GM12874 (cell line): ENCODE measurements at regions not wholly inside any gene's neighbourhood (a gene's known extent, or its start where the extent isn't known, plus 50 kb on each side); places are given as distances from the start of the nearest gene placed in this dataset.

Source experiments
- TF ChIP-seq, protein P1 (sequence below): IDR thresholded peaks from 2 replicates; pipeline ENCODE4 v1.5.1; 2011; ENCODE audit warnings: low read depth, mild to moderate bottlenecking, control low read depth, low read length, moderate library complexity; ENCODE audit not compliant: insufficient read depth

- TF ChIP-seq, protein P1, sequence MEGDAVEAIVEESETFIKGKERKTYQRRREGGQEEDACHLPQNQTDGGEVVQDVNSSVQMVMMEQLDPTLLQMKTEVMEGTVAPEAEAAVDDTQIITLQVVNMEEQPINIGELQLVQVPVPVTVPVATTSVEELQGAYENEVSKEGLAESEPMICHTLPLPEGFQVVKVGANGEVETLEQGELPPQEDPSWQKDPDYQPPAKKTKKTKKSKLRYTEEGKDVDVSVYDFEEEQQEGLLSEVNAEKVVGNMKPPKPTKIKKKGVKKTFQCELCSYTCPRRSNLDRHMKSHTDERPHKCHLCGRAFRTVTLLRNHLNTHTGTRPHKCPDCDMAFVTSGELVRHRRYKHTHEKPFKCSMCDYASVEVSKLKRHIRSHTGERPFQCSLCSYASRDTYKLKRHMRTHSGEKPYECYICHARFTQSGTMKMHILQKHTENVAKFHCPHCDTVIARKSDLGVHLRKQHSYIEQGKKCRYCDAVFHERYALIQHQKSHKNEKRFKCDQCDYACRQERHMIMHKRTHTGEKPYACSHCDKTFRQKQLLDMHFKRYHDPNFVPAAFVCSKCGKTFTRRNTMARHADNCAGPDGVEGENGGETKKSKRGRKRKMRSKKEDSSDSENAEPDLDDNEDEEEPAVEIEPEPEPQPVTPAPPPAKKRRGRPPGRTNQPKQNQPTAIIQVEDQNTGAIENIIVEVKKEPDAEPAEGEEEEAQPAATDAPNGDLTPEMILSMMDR: no peak
These were observed 97.4 kb upstream of the IFNGR1 start for GRCh38 chr6:137316626-137317025.

GRCh38 chr6:137315081-137315480 lies 95.9 kb upstream of the IFNGR1 start:
- TF ChIP-seq, protein P1: no peak

DNA sequence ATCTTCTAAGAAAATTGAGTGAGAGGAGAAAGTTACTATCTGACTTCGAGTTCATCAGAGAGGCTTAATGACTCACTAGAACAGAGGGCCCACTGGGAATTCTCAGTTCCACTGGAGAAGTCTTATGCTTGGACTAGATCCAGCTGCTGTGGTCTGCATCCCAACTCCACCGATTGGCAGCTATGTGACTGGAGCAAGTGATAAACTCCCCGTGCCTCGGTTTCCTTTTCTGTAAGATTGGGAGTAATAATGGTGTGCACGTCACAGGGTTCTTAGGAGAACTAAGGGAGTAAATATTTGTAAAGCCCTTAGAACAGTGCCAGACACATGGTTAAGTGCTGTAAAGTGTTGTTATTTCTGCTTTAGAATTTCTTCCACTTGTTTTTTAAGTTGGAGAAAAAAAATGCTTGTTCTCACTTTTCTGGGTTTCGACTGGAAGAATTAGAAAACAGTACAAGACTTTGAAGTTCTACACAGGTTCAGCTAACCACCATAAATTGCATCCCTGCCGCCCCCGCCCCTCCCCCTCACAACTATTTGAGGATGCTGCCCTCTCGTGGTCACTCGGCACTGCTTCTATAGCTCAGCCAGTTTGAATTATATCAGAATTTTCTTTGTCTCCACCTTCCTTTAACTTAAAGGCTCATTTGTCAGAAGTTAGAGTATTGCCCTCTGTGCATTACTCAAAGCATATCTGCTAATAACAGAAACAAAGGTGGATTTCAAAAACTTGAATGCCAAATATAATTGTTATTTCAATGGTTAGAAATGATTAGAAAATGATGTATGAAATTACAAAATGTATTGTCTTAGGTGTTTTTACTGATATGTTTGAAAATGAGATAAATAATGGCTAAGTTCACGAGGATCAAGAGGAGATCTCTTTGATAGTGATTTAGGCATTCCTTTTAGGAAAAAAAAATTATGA lies 95.0 kb upstream of the IFNGR1 start:
- TF ChIP-seq, protein P1: peak; percentile 75

GRCh38 chr6:137313211-137313610 lies 94.0 kb upstream of the IFNGR1 start:
- TF ChIP-seq, protein P1: no peak

GRCh38 chr6:137311940-137312339 lies 92.8 kb upstream of the IFNGR1 start:
- TF ChIP-seq, protein P1: no peak

- TF ChIP-seq, protein P1: no peak
These were observed 90.0 kb upstream of the IFNGR1 start for GRCh38 chr6:137309078-137309762.

GRCh38 chr6:137307163-137307854 lies 88.1 kb upstream of the IFNGR1 start:
- TF ChIP-seq, protein P1: no peak
